H1 (cell line): ENCODE measurements at regions not wholly inside any gene's neighbourhood (a gene's known extent, or its start where the extent isn't known, plus 50 kb on each side); places are given as distances from the start of the nearest gene placed in this dataset.

Experiments used
- CTCF ChIA-PET: fragments of 300-600 bp; sonication (Branson Sonifier 250); formaldehyde crosslinking; loops from one replicate; lab custom pipeline; 2021; ENCODE audit not compliant: partially characterized antibody; lab: Charles Lee
- POLR2A ChIA-PET: fragments of 300-600 bp; sonication (Branson Sonifier 250); formaldehyde crosslinking; loops from one replicate; lab custom pipeline; 2021; ENCODE audit warnings: inconsistent platforms; ENCODE audit not compliant: partially characterized antibody; lab: Charles Lee
- DNase-seq, 2 experiments: peaks; one replicate each; pipeline versions ENCODE4 v3.0.0 to v3.0.0-alpha.2; 2010 to 2022; ENCODE audit warnings: low spot score in 2 of 2, low read depth in 1 of 2, mixed read lengths in 1 of 2
- FAIRE-seq: peaks from 2 replicates; lab custom pipeline; 2011; peaks lifted over from hg19 to GRCh38; lab: Jason Lieb, UNC
- H2AFZ ChIP-seq: 2 replicates; pipeline ENCODE4 v1.8.1; 2012; ENCODE audit warnings: low read length, inconsistent platforms
- H2AK5ac ChIP-seq: 2 replicates; pipeline ENCODE4 v1.6.1; 2013; ENCODE audit warnings: low read depth, low read length
- H2BK120ac ChIP-seq: replicated peaks from 2 replicates; pipeline ENCODE3; 2013; ENCODE audit warnings: low read depth, low read length, inconsistent platforms
- H2BK12ac ChIP-seq: 2 replicates; pipeline ENCODE4 v1.6.1; 2013; ENCODE audit warnings: low read depth, low read length
- H2BK15ac ChIP-seq: 2 replicates; pipeline ENCODE4 v1.6.1; 2013; ENCODE audit warnings: low read length
- H2BK20ac ChIP-seq: 2 replicates; pipeline ENCODE4 v1.6.1; 2013; ENCODE audit warnings: low read length
- H2BK5ac ChIP-seq: 2 replicates; pipeline ENCODE4 v1.6.1; 2013; ENCODE audit warnings: low read depth, low read length
- H3K14ac ChIP-seq: 2 replicates; pipeline ENCODE4 v1.6.1; 2013; ENCODE audit warnings: inconsistent platforms; ENCODE audit not compliant: insufficient read length
- H3K18ac ChIP-seq: 2 replicates; pipeline ENCODE4 v1.6.1; 2013; ENCODE audit warnings: low read length; ENCODE audit errors: extremely low read depth
- H3K23ac ChIP-seq: 2 replicates; pipeline ENCODE4 v1.6.1; 2013; ENCODE audit warnings: inconsistent platforms; ENCODE audit not compliant: insufficient read length
- H3K23me2 ChIP-seq: 2 replicates; pipeline ENCODE4 v1.6.1; 2013; ENCODE audit warnings: low read depth, low read length
- H3K27ac ChIP-seq: 2 replicates; pipeline ENCODE4 v1.6.1; 2011; ENCODE audit warnings: low read depth, low read length, inconsistent platforms
- H3K27me3 ChIP-seq, 4 experiments: replicated peaks in 1 of 4; 1 replicate in 1 of 4; 2 replicates in 3 of 4; pipeline versions ENCODE4 v1.6.1 to v1.8.1; 2011 to 2013; ENCODE audit warnings: low read length in 3 of 4, mild to moderate bottlenecking in 3 of 4, inconsistent platforms in 2 of 4, mixed read lengths in 2 of 4, moderate library complexity in 1 of 4; ENCODE audit not compliant: control insufficient read depth in 3 of 4, insufficient read depth in 3 of 4; ENCODE audit errors: extremely low read depth in 1 of 4
- H3K36me3 ChIP-seq, 4 experiments: 2 replicates each; pipeline versions ENCODE4 v1.6.1 to v1.8.1; 2011 to 2013; ENCODE audit warnings: mild to moderate bottlenecking in 4 of 4, low read length in 3 of 4, moderate library complexity in 2 of 4, control low read depth in 1 of 4, inconsistent platforms in 1 of 4; ENCODE audit not compliant: insufficient read depth in 4 of 4, control insufficient read depth in 2 of 4
- H3K4ac ChIP-seq: replicated peaks from 2 replicates; pipeline ENCODE3; 2013; ENCODE audit warnings: low read length, low read depth, mixed read lengths, inconsistent platforms; ENCODE audit not compliant: insufficient read length
- H3K4me1 ChIP-seq, 4 experiments: replicated peaks in 1 of 4; 1 replicate in 1 of 4; 2 replicates in 3 of 4; pipeline versions ENCODE4 v1.6.1 to v1.8.1; 2011 to 2013; ENCODE audit warnings: low read length in 3 of 4, inconsistent platforms in 2 of 4, mixed read lengths in 1 of 4; ENCODE audit not compliant: insufficient read depth in 4 of 4, control insufficient read depth in 3 of 4
- H3K4me2 ChIP-seq, 2 experiments: 2 replicates each; pipeline versions ENCODE4 v1.6.1 to v1.8.1; 2011 to 2013; ENCODE audit warnings: low read depth in 2 of 2, low read length in 2 of 2, control low read depth in 1 of 2, inconsistent platforms in 1 of 2, mild to moderate bottlenecking in 1 of 2; ENCODE audit not compliant: insufficient read depth in 1 of 2
- H3K4me3 ChIP-seq, 4 experiments: fragments of 200-600, 300-600 bp in 1 of 4; sonication (generic), shearing (Covaris generic), sonication (Bioruptor Twin) in 1 of 4; 2 replicates each; pipeline versions ENCODE4 v1.5.1 to v1.8.1; 2011 to 2016; ENCODE audit warnings: low read length in 4 of 4, low read depth in 3 of 4, control low read depth in 2 of 4, inconsistent platforms in 2 of 4, mild to moderate bottlenecking in 2 of 4, mixed read lengths in 1 of 4, moderate library complexity in 1 of 4; ENCODE audit not compliant: insufficient read depth in 2 of 4; ENCODE audit errors: extremely low read depth in 1 of 4
- H3K56ac ChIP-seq: replicated peaks from 2 replicates; pipeline ENCODE3; 2013; ENCODE audit warnings: low read depth, mild to moderate bottlenecking, mixed read lengths, low read length, inconsistent platforms; ENCODE audit not compliant: insufficient read length
- H3K79me1 ChIP-seq: 2 replicates; pipeline ENCODE4 v1.6.1; 2013; ENCODE audit warnings: low read depth, low read length, control low read depth
- H3K79me2 ChIP-seq, 2 experiments: 2 replicates each; pipeline versions ENCODE4 v1.6.1 to v1.8.1; 2012 to 2013; ENCODE audit warnings: low read length in 2 of 2, mild to moderate bottlenecking in 2 of 2, inconsistent platforms in 1 of 2; ENCODE audit not compliant: insufficient read depth in 2 of 2, control insufficient read depth in 1 of 2
- H3K9ac ChIP-seq, 4 experiments: replicated peaks in 1 of 4; 1 replicate in 1 of 4; 2 replicates in 3 of 4; pipeline versions ENCODE4 v1.6.1 to v1.8.1; 2011 to 2013; ENCODE audit warnings: low read depth in 3 of 4, low read length in 3 of 4, control low read depth in 2 of 4, mild to moderate bottlenecking in 2 of 4, moderate library complexity in 2 of 4, inconsistent platforms in 1 of 4; ENCODE audit errors: extremely low read depth in 1 of 4
- H3K9me3 ChIP-seq, 2 experiments: 2 replicates each; pipeline versions ENCODE4 v1.6.1 to v1.8.1; 2012 to 2013; ENCODE audit warnings: mild to moderate bottlenecking in 2 of 2, moderate library complexity in 2 of 2, control low read depth in 1 of 2, inconsistent platforms in 1 of 2, low read depth in 1 of 2, low read length in 1 of 2, mixed read lengths in 1 of 2; ENCODE audit not compliant: insufficient read depth in 2 of 2
- H4K20me1 ChIP-seq, 2 experiments: replicated peaks in 1 of 2; 2 replicates each; pipeline versions ENCODE3 to v1.8.1; 2011 to 2013; ENCODE audit warnings: inconsistent platforms in 2 of 2, low read length in 2 of 2, mild to moderate bottlenecking in 1 of 2; ENCODE audit not compliant: insufficient read depth in 2 of 2, control insufficient read depth in 1 of 2
- H4K5ac ChIP-seq: 2 replicates; pipeline ENCODE4 v1.6.1; 2013; ENCODE audit warnings: low read length, low read depth, mixed read lengths, inconsistent platforms; ENCODE audit not compliant: insufficient read length
- H4K8ac ChIP-seq: 2 replicates; pipeline ENCODE4 v1.8.0; 2013; ENCODE audit warnings: mild to moderate bottlenecking, moderate library complexity, low read length, inconsistent platforms; ENCODE audit not compliant: insufficient read depth; ENCODE audit errors: extremely low read depth
- H4K91ac ChIP-seq: replicated peaks from 2 replicates; pipeline ENCODE3; 2013; ENCODE audit warnings: low read length, mixed read lengths, inconsistent platforms; ENCODE audit not compliant: insufficient read length
- CBX8 ChIP-seq: fragments of 300-800, 300-1000 bp; sonication (generic); IDR thresholded peaks from 2 replicates; pipeline ENCODE4 v1.7.1; 2016; ENCODE audit warnings: low read depth, low read length, borderline replicate concordance
- CHD1 ChIP-seq: IDR thresholded peaks from 2 replicates; pipeline ENCODE4 v1.6.1; 2012; ENCODE audit warnings: low read depth, low read length, improper control_type of control experiment
- CTBP2 ChIP-seq: IDR thresholded peaks from 2 replicates; pipeline ENCODE4 v1.7.0; 2011; ENCODE audit warnings: borderline replicate concordance, mild to moderate bottlenecking, moderate library complexity, mixed read lengths, low read length; ENCODE audit not compliant: insufficient read depth, insufficient read length
- EGR1 ChIP-seq: IDR thresholded peaks from 2 replicates; pipeline ENCODE4 v1.6.1; 2011; ENCODE audit warnings: low read depth, low read length, borderline replicate concordance
- EP300 ChIP-seq, 2 experiments: IDR thresholded peaks; 1 replicate in 1 of 2; 2 replicates in 1 of 2; pipeline ENCODE4 v1.6.1; 2011 to 2012; ENCODE audit warnings: low read depth in 2 of 2, low read length in 2 of 2, mild to moderate bottlenecking in 2 of 2, borderline replicate concordance in 1 of 2, inconsistent platforms in 1 of 2, moderate library complexity in 1 of 2
- GTF2F1 ChIP-seq: IDR thresholded peaks from 2 replicates; pipeline ENCODE4 v1.6.1; 2012; ENCODE audit warnings: low read depth, low read length, improper control_type of control experiment, borderline replicate concordance
- MAFK ChIP-seq: IDR thresholded peaks from 2 replicates; pipeline ENCODE4 v1.6.1; 2012; ENCODE audit warnings: low read depth, mild to moderate bottlenecking, improper control_type of control experiment, low read length
- POLR2A ChIP-seq, 2 experiments: IDR thresholded peaks; 1 replicate in 1 of 2; 2 replicates in 1 of 2; pipeline ENCODE4 v1.6.1; 2011; ENCODE audit warnings: low read depth in 2 of 2, low read length in 2 of 2, mild to moderate bottlenecking in 2 of 2; ENCODE audit errors: control extremely low read depth in 1 of 2
- RXRA ChIP-seq: IDR thresholded peaks from 2 replicates; pipeline ENCODE4 v1.6.1; 2011; ENCODE audit warnings: low read depth, mild to moderate bottlenecking, low read length, moderate library complexity; ENCODE audit not compliant: insufficient read depth
- ZNF274 ChIP-seq: IDR thresholded peaks from 2 replicates; pipeline ENCODE4 v1.7.0; 2012; ENCODE audit warnings: low read length, borderline replicate concordance; ENCODE audit errors: extremely low read depth
- WGBS, 2 experiments: shearing (Covaris generic) in 1 of 2; methylation state at CpG; one replicate each; pipeline versions ENCODE4 v1.1.6 to v1.1.7; 2013 to 2015; ENCODE audit warnings: low lambda C conversion rate in 2 of 2, mixed read lengths in 2 of 2, inconsistent platforms in 1 of 2, low coverage in 1 of 2, missing lambda C conversion rate in 1 of 2; ENCODE audit not compliant: insufficient replicate concordance in 2 of 2, insufficient coverage in 1 of 2, insufficient read length in 1 of 2; ENCODE audit errors: extremely low coverage in 1 of 2, missing lambda C conversion rate in 1 of 2; 5-methylcytosine and 5-hydroxymethylcytosine counted together
- TF ChIP-seq, protein P1 (sequence below): IDR thresholded peaks from 2 replicates; pipeline ENCODE4 v1.6.1; 2012; ENCODE audit warnings: low read length, inconsistent platforms
- TF ChIP-seq, protein P2 (sequence below): IDR thresholded peaks from 2 replicates; pipeline ENCODE4 v1.6.1; 2012; ENCODE audit warnings: inconsistent platforms

DNA sequence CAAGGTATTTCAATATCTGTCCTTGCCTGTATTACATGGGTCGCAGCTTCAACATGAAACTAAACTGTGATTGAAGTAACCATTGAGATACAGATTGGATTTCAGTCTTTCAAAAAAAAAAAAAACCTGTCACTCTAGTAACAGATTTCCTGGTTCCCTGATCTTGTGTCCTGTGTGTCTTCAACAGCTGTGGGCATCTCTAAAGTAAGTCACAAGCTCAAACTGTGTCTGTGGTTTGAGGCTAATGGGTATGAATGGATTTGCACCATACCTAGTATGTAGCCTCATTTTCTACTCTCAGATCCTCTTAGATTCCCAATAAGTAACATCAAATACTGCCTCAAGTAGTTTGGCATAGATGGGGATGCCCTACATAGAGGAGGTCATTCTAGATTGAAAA, 300.1 kb downstream of the COG6 start:
- DNase-seq: no peak
- 100% methylated on average over 1 of the region's 1 CpG; no CpG with 5 or more reads in 1 of the 2 experiments for WGBS, 2 experiments
- Histone ChIP-seq H3K36me3 (no peaks in the 10 kb centered on the region), H3K14ac (no peak overlapping the region), H4K8ac (no peak overlapping the region), H3K27ac (no peak overlapping the region), H4K91ac (no peak overlapping the region), H2BK12ac (no peak overlapping the region), H3K27me3 (no peaks in the 10 kb centered on the region), H2BK20ac (no peak overlapping the region), H3K23ac (no peak overlapping the region), H3K4me1 (peaks cover 0 to 7% (median 0%) of the 10 kb centered on the region in 4 experiments; a peak in 3 of 7 replicates), H3K56ac (no peak overlapping the region), H3K79me2 (no peaks in the 10 kb centered on the region), H4K20me1 (no peaks in the 10 kb centered on the region), H2AFZ (no peak overlapping the region), H3K4me2 (no peak overlapping the region), H3K4ac (no peak overlapping the region), H3K18ac (no peak overlapping the region), H3K23me2 (0 out of 2 replicates have a peak, but pooled peaks cover 2% of the 10 kb centered on the region), H3K9me3 (no peaks in the 10 kb centered on the region), H2AK5ac (no peak overlapping the region), H2BK5ac (no peak overlapping the region), H3K4me3 (no peak overlapping the region), H3K9ac (no peak overlapping the region), H2BK120ac (no peak overlapping the region), H4K5ac (no peak overlapping the region), H2BK15ac (no peak overlapping the region), H3K79me1 (no peaks in the 10 kb centered on the region)
- POLR2A ChIA-PET: interaction anchor here (0.7 kb wide), 1 partner anchor 727 kb away, joined by 3 read pairs; no protein-coding TSS in a partner anchor
- no peak for FAIRE-seq
- CTCF ChIA-PET: interaction anchor here (0.9 to 6.3 kb wide), 3 partner anchors 12 to 228 kb away, joined by 3 to 55 read pairs (median 3); no protein-coding TSS in a partner anchor
- no peak for TF ChIP-seq GTF2F1
- no peak for TF ChIP-seq CHD1
- TF ChIP-seq CTBP2: no peak
- TF ChIP-seq POLR2A (IDR thresholded peaks at IDR 0.05; ENCODE audit: control extremely low read depth in 1 of 2, low read depth in 2 of 2, low read length in 2 of 2): no peak
- TF ChIP-seq MAFK: no peak
- TF ChIP-seq RXRA: no peak
- TF ChIP-seq, protein P1, sequence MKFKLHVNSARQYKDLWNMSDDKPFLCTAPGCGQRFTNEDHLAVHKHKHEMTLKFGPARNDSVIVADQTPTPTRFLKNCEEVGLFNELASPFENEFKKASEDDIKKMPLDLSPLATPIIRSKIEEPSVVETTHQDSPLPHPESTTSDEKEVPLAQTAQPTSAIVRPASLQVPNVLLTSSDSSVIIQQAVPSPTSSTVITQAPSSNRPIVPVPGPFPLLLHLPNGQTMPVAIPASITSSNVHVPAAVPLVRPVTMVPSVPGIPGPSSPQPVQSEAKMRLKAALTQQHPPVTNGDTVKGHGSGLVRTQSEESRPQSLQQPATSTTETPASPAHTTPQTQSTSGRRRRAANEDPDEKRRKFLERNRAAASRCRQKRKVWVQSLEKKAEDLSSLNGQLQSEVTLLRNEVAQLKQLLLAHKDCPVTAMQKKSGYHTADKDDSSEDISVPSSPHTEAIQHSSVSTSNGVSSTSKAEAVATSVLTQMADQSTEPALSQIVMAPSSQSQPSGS: no peak
- no peak for TF ChIP-seq EGR1
- TF ChIP-seq EP300 (IDR thresholded peaks at IDR 0.05; ENCODE audit: borderline replicate concordance in 1 of 2, low read depth in 2 of 2, low read length in 2 of 2): no peak
- no peak for TF ChIP-seq ZNF274
- no peak for TF ChIP-seq CBX8
- TF ChIP-seq, protein P2, sequence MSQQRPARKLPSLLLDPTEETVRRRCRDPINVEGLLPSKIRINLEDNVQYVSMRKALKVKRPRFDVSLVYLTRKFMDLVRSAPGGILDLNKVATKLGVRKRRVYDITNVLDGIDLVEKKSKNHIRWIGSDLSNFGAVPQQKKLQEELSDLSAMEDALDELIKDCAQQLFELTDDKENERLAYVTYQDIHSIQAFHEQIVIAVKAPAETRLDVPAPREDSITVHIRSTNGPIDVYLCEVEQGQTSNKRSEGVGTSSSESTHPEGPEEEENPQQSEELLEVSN: no peak
